GM12878 (cell line): ENCODE measurements at regions not wholly inside any gene's neighbourhood (a gene's known extent, or its start where the extent isn't known, plus 50 kb on each side); places are given as distances from the start of the nearest gene placed in this dataset.

Source experiments
- ATAC-seq: fragments of 200-7000 bp; cut with Tn5 transposase; 3 replicates; pipeline ENCODE4 v1.9.1; 2020; ENCODE audit warnings: mild to moderate bottlenecking, moderate library complexity
- BruUV-seq: library from RNA; stranded (reverse); fragments of 400-500 nt; replicated peaks from 2 replicates; lab custom pipeline; 2021; lab: Mats Ljungman, UMichigan
- CTCF ChIA-PET: fragments of 300-600 bp; sonication (Branson Sonifier 250); formaldehyde crosslinking; extraction: SDS; loops from one replicate; lab custom pipeline; 2021; ENCODE audit warnings: inconsistent platforms; lab: Yijun Ruan, JAX
- POLR2A ChIA-PET: fragments of 350-600 bp; formaldehyde crosslinking; extraction: SDS; loops from one replicate; lab custom pipeline; 2021; ENCODE audit warnings: inconsistent platforms; lab: Charles Lee
- RAD21 ChIA-PET: fragments of 300-600 bp; sonication (Branson Sonifier 250); formaldehyde crosslinking; loops from one replicate; lab custom pipeline; 2023; ENCODE audit warnings: antibody characterized with exemption; ENCODE audit not compliant: unreplicated experiment; lab: Charles Lee
- SMC1A ChIA-PET: fragments of 300-600 bp; sonication (Branson Sonifier 250); formaldehyde crosslinking; loops from one replicate; lab custom pipeline; 2023; ENCODE audit not compliant: unreplicated experiment, uncharacterized antibody; lab: Charles Lee
- DNase-seq: peaks from one replicate; pipeline ENCODE4 v3.0.0-alpha.2; 2011; ENCODE audit warnings: low read depth, low spot score
- FAIRE-seq: peaks from 3 replicates; lab custom pipeline; 2011; peaks lifted over from hg19 to GRCh38; lab: Jason Lieb, UNC
- H2AFZ ChIP-seq: 2 replicates; pipeline ENCODE4 v1.6.0; 2011; ENCODE audit warnings: low read depth, low read length, control low read depth; ENCODE audit not compliant: control insufficient read depth
- H3K27ac ChIP-seq: 2 replicates; pipeline ENCODE4 v1.5.1; 2011; ENCODE audit warnings: control low read depth; ENCODE audit not compliant: control insufficient read depth, insufficient read depth
- H3K27me3 ChIP-seq, 2 experiments: replicated peaks in 1 of 2; 2 replicates each; pipeline versions ENCODE4 v1.6.0 to v1.6.1; 2011; ENCODE audit warnings: low read length in 1 of 2; ENCODE audit not compliant: control insufficient read depth in 2 of 2, insufficient read depth in 2 of 2
- H3K36me3 ChIP-seq, 2 experiments: 2 replicates each; pipeline ENCODE4 v1.5.1; 2011; ENCODE audit warnings: low read length in 1 of 2; ENCODE audit not compliant: control insufficient read depth in 2 of 2, insufficient read depth in 2 of 2
- H3K4me1 ChIP-seq: 2 replicates; pipeline ENCODE4 v1.6.1; 2011; ENCODE audit warnings: mild to moderate bottlenecking, low read length, moderate library complexity, mixed read lengths; ENCODE audit not compliant: control insufficient read depth, insufficient read depth
- H3K4me2 ChIP-seq: 2 replicates; pipeline ENCODE4 v1.6.0; 2011; ENCODE audit warnings: control low read depth; ENCODE audit not compliant: control insufficient read depth, insufficient read depth
- H3K4me3 ChIP-seq: fragments of 200-600 bp; sonication (generic); 2 replicates; pipeline ENCODE4 v1.5.1; 2016
- H3K79me2 ChIP-seq: 2 replicates; pipeline ENCODE4 v1.6.0; 2011; ENCODE audit warnings: low read length; ENCODE audit not compliant: control insufficient read depth, insufficient read depth
- H3K9ac ChIP-seq: 2 replicates; pipeline ENCODE4 v1.8.0; 2011; ENCODE audit warnings: low read length, control low read depth, mixed read lengths; ENCODE audit not compliant: control insufficient read depth, insufficient read depth
- H3K9me3 ChIP-seq: replicated peaks from 3 replicates; pipeline ENCODE4 v1.5.1; 2011; ENCODE audit warnings: mild to moderate bottlenecking, low read length; ENCODE audit not compliant: control insufficient read depth, insufficient read depth
- H4K20me1 ChIP-seq: 2 replicates; pipeline ENCODE4 v1.6.0; 2011; ENCODE audit not compliant: control insufficient read depth, insufficient read depth
- CEBPZ ChIP-seq: fragments of 150-350 bp; IDR thresholded peaks from 2 replicates; pipeline ENCODE4 v1.6.1; 2016; ENCODE audit warnings: low read depth, low read length
- EGR1 ChIP-seq, 2 experiments: IDR thresholded peaks; 1 replicate in 1 of 2; 2 replicates in 1 of 2; pipeline ENCODE4 v1.6.1; 2011 to 2012; ENCODE audit warnings: low read depth in 2 of 2, low read length in 2 of 2, borderline replicate concordance in 1 of 2, mild to moderate bottlenecking in 1 of 2, moderate library complexity in 1 of 2
- IKZF2 ChIP-seq, 2 experiments: fragments of 450-650 bp; IDR thresholded peaks; 2 replicates each; pipeline ENCODE4 v1.6.1; 2017; ENCODE audit warnings: mild to moderate bottlenecking in 2 of 2, moderate library complexity in 2 of 2
- NFYB ChIP-seq: IDR thresholded peaks from 2 replicates; pipeline ENCODE4 v1.6.1; 2011; ENCODE audit warnings: low read depth, mild to moderate bottlenecking, low read length, improper control_type of control experiment, moderate library complexity; ENCODE audit not compliant: insufficient read depth
- NR2C2 ChIP-seq: IDR thresholded peaks from 2 replicates; pipeline ENCODE4 v1.6.1; 2011; ENCODE audit warnings: borderline replicate concordance, low read depth; ENCODE audit not compliant: control insufficient read depth, insufficient read length
- PAX5 ChIP-seq: IDR thresholded peaks from 2 replicates; pipeline ENCODE4 v1.6.1; 2011; ENCODE audit warnings: low read depth, low read length, borderline replicate concordance
- RELA ChIP-seq: fragments of 450-650 bp; IDR thresholded peaks from 2 replicates; pipeline ENCODE4 v1.8.0; 2014; ENCODE audit warnings: borderline replicate concordance; ENCODE audit not compliant: partially characterized antibody
- REST ChIP-seq: IDR thresholded peaks from 2 replicates; pipeline ENCODE4 v1.6.1; 2012; ENCODE audit warnings: mild to moderate bottlenecking, low read depth, low read length
- ZBED1 ChIP-seq: IDR thresholded peaks from 2 replicates; pipeline ENCODE4 v1.6.1; 2016; ENCODE audit warnings: borderline replicate concordance
- WGBS: methylation state at CpG from one replicate; pipeline ENCODE4 v1.1.6; 2016; ENCODE audit warnings: low lambda C conversion rate; ENCODE audit not compliant: insufficient replicate concordance, insufficient coverage; ENCODE audit errors: missing lambda C conversion rate; 5-methylcytosine and 5-hydroxymethylcytosine counted together
- in situ Hi-C: fragments of 300-500 bp; cut with MboI; formaldehyde crosslinking; loops from 9 replicates; pipeline ENCODE4 v1.14.3; 2018; ENCODE audit warnings: mixed read lengths
- intact Hi-C: fragments of 100-400 bp; cut with micrococcal nuclease; formaldehyde crosslinking; loops from one replicate; pipeline ENCODE4 v1.14.2; 2022; ENCODE audit not compliant: unreplicated experiment

GRCh38 chr17:62180772-62181171 is 115.7 kb upstream of the MED13 start (continued):
- TF ChIP-seq REST (no peak), IKZF2 (IDR thresholded peaks at IDR 0.05) (no peak), NR2C2 (no peak), RELA (no peak), NFYB (no peak), EGR1 (IDR thresholded peaks at IDR 0.05; ENCODE audit: borderline replicate concordance in 1 of 2, low read depth in 2 of 2, low read length in 2 of 2) (no peak)

- ATAC-seq = no peak
- no peak for DNase-seq
These were observed 114.6 kb upstream of the MED13 start for GRCh38 chr17:62179525-62180161.

More at GRCh38 chr17:62179525-62180161, 114.6 kb upstream of the MED13 start:
- Histone ChIP-seq H3K27me3 (no peaks in the 10 kb centered on the region), H3K4me1 (no peaks in the 10 kb centered on the region), H3K36me3 (no peaks in the 10 kb centered on the region), H2AFZ (no peak overlapping the region), H4K20me1 (no peaks in the 10 kb centered on the region), H3K4me2 (no peak overlapping the region), H3K9me3 (no peaks in the 10 kb centered on the region; the same call in 2 of the 3 replicates), H3K9ac (no peak overlapping the region), H3K79me2 (no peaks in the 10 kb centered on the region), H3K27ac (no peak overlapping the region), H3K4me3 (no peak overlapping the region)
- WGBS = 53% methylated on average over 5 of the region's 5 CpGs
- TF ChIP-seq PAX5 (no peak), ZBED1 (no peak), CEBPZ (no peak)
- ChIA-PET SMC1A (no interaction called here), RAD21 (no interaction called here), POLR2A (interaction anchor here (0.6 kb wide), 1 partner anchor 56 kb away, joined by 6 read pairs; no protein-coding TSS in a partner anchor), CTCF (no interaction called here)
- no peak for FAIRE-seq
- BruUV-seq = no TSS peak
- intact Hi-C loops (no loop called here), in situ Hi-C loops (no loop called here)
